NCI-H1436 treated with DMSO at 0.1 percent for 48 hours (cell line): ENCODE measurements at regions not wholly inside any gene's neighbourhood (a gene's known extent, or its start where the extent isn't known, plus 50 kb on each side); places are given as distances from the start of the nearest gene placed in this dataset.

Experiments used
- DNase-seq: peaks from one replicate; lab custom pipeline; 2025; lab: John Stamatoyannopoulos, UW

GRCh38 chr15:37872661-37873060 is 61.8 kb upstream of the TMCO5A start:
- no peak for DNase-seq

- DNase-seq = no peak
Observed at GRCh38 chr15:37873336-37873735, 61.1 kb upstream of the TMCO5A start.

- DNase-seq = no peak
Observed at GRCh38 chr15:37876900-37877299, 57.5 kb upstream of the TMCO5A start.

- no peak for DNase-seq
Observed at GRCh38 chr15:37877851-37878741, 56.3 kb upstream of the TMCO5A start.

GRCh38 chr15:37880009-37880834 is 54.2 kb upstream of the TMCO5A start:
- no peak for DNase-seq

GRCh38 chr15:37880835-37881153 is 53.6 kb upstream of the TMCO5A start:
- no peak for DNase-seq

GRCh38 chr15:37881237-37882013 is 53.0 kb upstream of the TMCO5A start:
- no peak for DNase-seq

- no peak for DNase-seq
Observed at GRCh38 chr15:37882640-37883039, 51.8 kb upstream of the TMCO5A start.
